ENCODE measurements at regions not wholly inside any gene's neighbourhood (a gene's known extent, or its start where the extent isn't known, plus 50 kb on each side); places are given as distances from the start of the nearest gene placed in this dataset.

DNA sequence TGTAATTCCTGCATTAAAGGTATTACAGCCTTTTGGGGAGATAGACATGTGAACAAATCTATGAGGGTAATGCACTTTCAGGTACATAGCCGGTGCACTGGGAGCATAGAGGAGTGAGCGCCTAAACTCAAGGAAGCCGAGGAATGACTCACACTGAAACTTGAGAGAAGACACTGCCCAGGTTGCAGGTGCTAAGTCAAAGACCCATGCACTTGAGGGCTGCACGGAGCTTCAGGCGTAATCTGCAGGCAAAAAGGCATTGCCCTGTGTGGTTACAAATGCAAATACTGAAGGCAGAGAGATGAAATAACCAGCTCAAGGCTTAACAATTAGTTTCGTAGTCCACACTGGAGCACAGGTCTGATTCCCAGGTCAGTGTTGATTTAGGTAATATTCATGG lies 51.0 kb upstream of the OSBPL3 start:
- TF ChIP-seq, protein P1, sequence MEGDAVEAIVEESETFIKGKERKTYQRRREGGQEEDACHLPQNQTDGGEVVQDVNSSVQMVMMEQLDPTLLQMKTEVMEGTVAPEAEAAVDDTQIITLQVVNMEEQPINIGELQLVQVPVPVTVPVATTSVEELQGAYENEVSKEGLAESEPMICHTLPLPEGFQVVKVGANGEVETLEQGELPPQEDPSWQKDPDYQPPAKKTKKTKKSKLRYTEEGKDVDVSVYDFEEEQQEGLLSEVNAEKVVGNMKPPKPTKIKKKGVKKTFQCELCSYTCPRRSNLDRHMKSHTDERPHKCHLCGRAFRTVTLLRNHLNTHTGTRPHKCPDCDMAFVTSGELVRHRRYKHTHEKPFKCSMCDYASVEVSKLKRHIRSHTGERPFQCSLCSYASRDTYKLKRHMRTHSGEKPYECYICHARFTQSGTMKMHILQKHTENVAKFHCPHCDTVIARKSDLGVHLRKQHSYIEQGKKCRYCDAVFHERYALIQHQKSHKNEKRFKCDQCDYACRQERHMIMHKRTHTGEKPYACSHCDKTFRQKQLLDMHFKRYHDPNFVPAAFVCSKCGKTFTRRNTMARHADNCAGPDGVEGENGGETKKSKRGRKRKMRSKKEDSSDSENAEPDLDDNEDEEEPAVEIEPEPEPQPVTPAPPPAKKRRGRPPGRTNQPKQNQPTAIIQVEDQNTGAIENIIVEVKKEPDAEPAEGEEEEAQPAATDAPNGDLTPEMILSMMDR (conservative IDR thresholded peaks at IDR 0.05) = no peak
- TF ChIP-seq ZFX (IDR thresholded peaks at IDR 0.05) = no peak

All from C4-2B (cell line).